GM19035 (cell line): ENCODE measurements at regions not wholly inside any gene's neighbourhood (a gene's known extent, or its start where the extent isn't known, plus 50 kb on each side); places are given as distances from the start of the nearest gene placed in this dataset.

Experiments
- ATAC-seq: cut with Tn5 transposase; IDR thresholded peaks from one replicate; pipeline ENCODE4 v1.9.1; 2021; ENCODE audit not compliant: unreplicated experiment

DNA sequence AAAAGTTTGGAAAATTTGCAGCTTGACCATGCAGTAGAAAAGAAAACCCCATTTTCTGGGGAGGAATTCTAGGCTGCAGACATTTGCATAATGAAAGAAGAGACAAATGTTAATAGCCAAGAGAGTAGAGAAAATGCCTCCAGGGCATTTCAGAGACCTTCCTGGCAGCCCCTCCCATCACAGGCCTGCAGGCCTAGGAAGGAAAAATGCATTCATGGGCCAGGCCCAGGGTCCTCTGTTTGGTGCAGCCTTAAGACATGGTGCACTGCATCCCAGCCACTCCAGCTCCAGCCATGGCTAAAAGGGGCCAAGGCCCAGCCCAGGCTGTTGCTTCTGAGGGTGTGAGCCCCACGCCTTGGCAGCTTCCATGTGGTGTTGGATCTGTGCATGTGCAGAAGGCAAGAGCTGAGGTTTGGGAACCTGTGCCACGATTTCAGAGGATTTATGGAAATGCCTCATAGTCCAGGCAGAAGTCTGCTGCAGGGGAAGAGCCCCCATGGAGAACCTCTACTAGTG is 75.0 kb upstream of the OR13F1 start:
- no peak for ATAC-seq

DNA sequence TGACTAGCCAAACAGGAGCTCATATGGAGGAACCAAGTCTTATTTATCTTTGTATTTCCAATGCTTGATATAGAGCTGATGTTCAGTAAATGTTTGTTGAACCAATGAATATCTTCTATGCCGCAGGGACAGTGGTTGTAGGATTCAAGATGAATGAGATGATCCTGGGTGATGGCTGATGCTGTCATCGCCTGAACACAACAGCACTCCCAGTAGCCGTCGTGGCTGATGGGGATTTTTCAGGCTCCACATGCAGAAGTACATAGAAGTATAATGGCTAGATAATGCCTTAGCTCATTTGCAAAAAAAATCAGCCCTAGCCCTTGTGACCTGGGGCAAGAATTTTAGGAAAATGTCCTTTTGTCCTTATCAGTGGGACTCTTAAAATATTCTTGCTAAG is 69.0 kb upstream of the OR13F1 start:
- no peak for ATAC-seq

DNA sequence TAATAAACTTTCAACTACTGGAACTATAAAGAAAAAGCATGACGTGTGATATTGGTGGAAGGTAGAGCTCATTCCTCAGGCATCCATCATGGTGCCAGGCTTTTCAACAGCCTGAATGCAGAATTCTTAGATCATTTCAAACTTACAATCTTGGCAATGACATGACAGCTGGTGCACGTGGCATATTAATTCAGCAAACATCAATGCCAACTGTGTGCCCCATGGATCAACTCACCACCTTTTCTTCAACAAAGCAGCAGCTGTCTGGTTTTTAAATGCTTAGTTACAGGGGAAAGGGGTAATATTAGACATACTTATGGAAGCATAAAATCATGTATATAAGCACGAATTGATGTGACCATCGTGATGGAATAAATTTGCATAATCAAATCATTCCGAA is 56.0 kb upstream of the OR13F1 start:
- ATAC-seq, result no peak
